ENCODE measurements at regions not wholly inside any gene's neighbourhood (a gene's known extent, or its start where the extent isn't known, plus 50 kb on each side); places are given as distances from the start of the nearest gene placed in this dataset.

GRCh38 chr1:5371270-5371669 lies 621.0 kb downstream of the NPHP4 start:
- TF ChIP-seq CTCF (IDR thresholded peaks at IDR 0.05; ENCODE audit: low read depth, low read length, missing input control) = no peak
- no peak for TF ChIP-seq GABPA (IDR thresholded peaks at IDR 0.05 in 1 of 2, conservative IDR thresholded peaks at IDR 0.05 in 1 of 2)
- TF ChIP-seq YY1 (IDR thresholded peaks at IDR 0.05) = no peak
- TF ChIP-seq FOXA2 (IDR thresholded peaks at IDR 0.05) = no peak
- TF ChIP-seq TAF1 (conservative IDR thresholded peaks at IDR 0.05) = no peak
- TF ChIP-seq REST (IDR thresholded peaks at IDR 0.05) = no peak
- TF ChIP-seq EGR1 (IDR thresholded peaks at IDR 0.05; ENCODE audit: low read depth in 2 of 2) = no peak
- TF ChIP-seq RAD21 (IDR thresholded peaks at IDR 0.05) = no peak
